ENCODE measurements at regions not wholly inside any gene's neighbourhood (a gene's known extent, or its start where the extent isn't known, plus 50 kb on each side); places are given as distances from the start of the nearest gene placed in this dataset.

DNA sequence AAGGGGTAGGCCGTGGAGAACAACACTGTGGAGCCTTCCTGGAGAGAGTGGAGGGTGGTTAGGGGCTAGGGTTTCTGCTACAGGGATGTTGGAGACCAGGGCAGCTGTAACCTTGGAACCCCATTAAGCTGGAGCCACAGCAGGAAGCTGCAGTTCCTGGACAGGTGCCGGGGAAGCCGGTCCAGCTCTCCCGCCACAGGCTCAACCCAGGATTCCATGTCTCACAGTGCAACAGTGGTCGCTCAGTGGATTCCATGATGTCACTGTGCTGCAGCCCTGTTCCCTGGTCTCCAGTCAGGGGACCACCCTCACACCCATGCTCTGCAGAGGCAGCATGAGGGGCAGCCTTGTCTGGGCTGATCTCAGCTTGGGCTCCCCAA, 264.6 kb upstream of the CDYL start:
- no peak for DNase-seq (ENCODE audit: low read depth)
- no peak overlapping the region for H3K4me3 ChIP-seq (ENCODE audit: low read depth, low read length)
- TF ChIP-seq, protein P1, sequence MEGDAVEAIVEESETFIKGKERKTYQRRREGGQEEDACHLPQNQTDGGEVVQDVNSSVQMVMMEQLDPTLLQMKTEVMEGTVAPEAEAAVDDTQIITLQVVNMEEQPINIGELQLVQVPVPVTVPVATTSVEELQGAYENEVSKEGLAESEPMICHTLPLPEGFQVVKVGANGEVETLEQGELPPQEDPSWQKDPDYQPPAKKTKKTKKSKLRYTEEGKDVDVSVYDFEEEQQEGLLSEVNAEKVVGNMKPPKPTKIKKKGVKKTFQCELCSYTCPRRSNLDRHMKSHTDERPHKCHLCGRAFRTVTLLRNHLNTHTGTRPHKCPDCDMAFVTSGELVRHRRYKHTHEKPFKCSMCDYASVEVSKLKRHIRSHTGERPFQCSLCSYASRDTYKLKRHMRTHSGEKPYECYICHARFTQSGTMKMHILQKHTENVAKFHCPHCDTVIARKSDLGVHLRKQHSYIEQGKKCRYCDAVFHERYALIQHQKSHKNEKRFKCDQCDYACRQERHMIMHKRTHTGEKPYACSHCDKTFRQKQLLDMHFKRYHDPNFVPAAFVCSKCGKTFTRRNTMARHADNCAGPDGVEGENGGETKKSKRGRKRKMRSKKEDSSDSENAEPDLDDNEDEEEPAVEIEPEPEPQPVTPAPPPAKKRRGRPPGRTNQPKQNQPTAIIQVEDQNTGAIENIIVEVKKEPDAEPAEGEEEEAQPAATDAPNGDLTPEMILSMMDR (IDR thresholded peaks at IDR 0.05; ENCODE audit: insufficient read depth, low read depth, low read length, missing control alignments), result no peak

DNA sequence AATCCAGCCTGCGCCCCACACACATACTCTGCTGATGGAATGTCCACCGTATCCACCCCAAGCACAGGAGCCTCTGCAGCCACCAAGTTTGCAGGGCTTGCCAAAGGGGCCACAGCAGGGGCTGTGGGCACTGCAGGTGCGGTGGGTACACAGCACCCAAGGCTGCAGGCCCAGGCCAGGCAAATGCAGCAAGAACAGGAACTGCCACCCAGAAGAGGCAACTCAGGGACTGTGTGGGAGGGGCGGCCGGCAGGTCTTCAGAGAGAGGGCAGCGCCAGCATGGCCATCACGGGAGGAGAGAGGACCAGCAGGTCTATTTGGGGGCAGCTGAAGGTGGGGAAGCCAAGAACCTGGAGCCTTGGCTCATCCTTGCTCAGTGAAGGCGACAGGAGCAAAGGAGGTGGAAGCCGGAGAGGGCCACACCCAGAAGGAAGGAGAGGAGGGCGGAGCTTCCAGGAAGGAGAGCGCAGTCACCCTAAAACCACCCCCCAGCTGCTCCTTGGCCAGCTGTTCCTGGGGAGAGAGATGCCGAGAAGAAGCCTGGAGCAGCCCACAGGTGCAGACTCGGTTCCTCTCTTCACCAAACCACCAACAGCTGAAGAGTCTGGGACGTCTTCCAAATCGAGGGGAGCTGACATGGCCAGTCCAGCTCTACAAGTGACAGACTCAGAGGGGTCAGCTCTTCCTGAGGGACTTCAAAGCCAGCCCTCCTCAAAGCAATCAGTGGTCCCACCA, 265.1 kb upstream of the CDYL start:
- no peak overlapping the region for H3K4me3 ChIP-seq (ENCODE audit: low read depth, low read length)
- no peak for DNase-seq (ENCODE audit: low read depth)
- TF ChIP-seq, protein P1 (IDR thresholded peaks at IDR 0.05; ENCODE audit: insufficient read depth, low read depth, low read length, missing control alignments), result no peak

DNA sequence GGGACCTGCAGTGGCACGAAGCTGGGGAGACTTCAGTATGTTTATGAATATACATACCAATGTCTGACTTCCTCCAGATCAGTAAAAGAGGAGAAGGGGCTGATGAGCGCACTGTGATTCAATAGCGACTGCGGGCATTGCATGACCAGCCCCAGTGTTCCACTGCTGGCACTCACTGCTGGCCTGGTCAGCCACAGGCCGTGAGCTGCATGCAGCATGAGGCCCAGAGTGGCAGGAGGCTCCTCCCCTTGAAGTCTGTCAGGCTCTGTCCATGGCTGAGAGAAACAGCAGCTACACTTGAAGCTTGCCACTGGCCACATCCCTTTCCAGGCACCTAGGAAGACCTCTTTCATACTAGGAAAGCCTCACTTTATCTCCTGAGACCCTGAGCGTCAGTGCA, 265.9 kb upstream of the CDYL start:
- DNase-seq (ENCODE audit: low read depth), result no peak
- TF ChIP-seq, protein P1 (IDR thresholded peaks at IDR 0.05; ENCODE audit: insufficient read depth, low read depth, low read length, missing control alignments), result no peak
- no peak overlapping the region for H3K4me3 ChIP-seq (ENCODE audit: low read depth, low read length)

DNA sequence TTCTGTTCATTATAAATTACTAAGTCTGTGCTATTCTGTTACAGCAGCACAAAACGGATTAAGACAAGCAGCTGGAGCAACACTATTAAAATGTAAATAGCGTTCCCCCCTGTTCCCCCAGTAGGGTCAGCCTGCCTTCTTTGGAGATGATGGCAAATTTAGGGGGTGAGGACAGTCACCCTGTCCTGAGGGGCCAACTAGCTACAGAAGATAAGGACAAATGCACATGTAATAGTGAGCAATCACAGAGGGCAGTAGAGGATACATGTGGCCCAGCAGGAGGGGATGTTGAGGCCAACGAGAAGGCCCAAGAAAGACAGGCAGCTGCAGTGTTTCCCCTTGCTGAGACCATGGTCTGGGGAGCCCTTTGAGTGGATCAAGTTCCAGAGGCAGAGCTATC, 266.7 kb upstream of the CDYL start:
- DNase-seq (ENCODE audit: low read depth), result no peak
- TF ChIP-seq, protein P1 (IDR thresholded peaks at IDR 0.05; ENCODE audit: insufficient read depth, low read depth, low read length, missing control alignments), result no peak
- no peak overlapping the region for H3K4me3 ChIP-seq (ENCODE audit: low read depth, low read length)

DNA sequence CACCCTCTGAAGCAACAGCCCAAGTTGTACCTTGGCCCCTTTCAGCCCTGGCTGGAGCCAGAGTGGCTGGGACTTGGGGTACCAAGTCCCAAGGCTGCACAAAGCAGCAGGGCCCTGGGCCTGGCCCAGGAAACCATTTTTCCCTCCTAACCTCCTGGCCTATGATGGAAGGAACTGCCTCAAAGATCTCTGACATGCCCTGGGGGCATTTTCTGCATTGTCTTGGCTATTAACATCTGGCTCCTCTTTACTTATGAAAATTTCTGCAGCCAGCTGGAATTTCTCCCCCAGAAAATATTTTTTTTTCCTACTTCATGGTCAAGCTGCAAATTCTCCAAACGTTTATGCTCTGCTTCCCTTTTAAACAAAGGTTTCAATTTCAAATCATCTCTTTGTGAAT, 269.4 kb upstream of the CDYL start:
- DNase-seq (ENCODE audit: low read depth), result no peak
- TF ChIP-seq, protein P1 (IDR thresholded peaks at IDR 0.05; ENCODE audit: insufficient read depth, low read depth, low read length, missing control alignments), result no peak

DNA sequence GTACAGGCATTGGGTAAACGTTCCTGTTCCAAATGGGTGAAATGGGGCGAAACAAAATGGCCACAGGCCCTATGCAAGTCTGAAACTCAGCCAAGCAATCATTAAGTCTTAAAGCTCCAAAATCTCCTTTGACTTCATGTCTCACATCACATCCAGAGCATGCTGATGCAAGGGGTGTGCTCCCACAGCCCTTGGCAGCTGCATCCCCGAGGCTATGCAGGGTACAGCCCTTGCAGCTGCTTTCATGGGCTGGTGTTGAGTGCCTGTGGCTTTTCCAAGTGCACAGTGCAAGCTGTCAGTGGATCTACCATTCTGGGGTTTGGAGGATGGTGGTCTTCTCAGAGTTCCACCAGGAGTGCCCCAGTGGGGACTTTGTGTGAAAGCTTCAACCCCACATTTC, 270.0 kb upstream of the CDYL start:
- DNase-seq (ENCODE audit: low read depth), result no peak
- TF ChIP-seq, protein P1 (IDR thresholded peaks at IDR 0.05; ENCODE audit: insufficient read depth, low read depth, low read length, missing control alignments), result no peak
- H3K4me3 ChIP-seq (ENCODE audit: low read depth, low read length), result no peak overlapping the region

More for the DNA sequence above, 269.4 kb upstream of the CDYL start:
- H3K4me3 ChIP-seq (ENCODE audit: low read depth, low read length), result no peak overlapping the region

DNA sequence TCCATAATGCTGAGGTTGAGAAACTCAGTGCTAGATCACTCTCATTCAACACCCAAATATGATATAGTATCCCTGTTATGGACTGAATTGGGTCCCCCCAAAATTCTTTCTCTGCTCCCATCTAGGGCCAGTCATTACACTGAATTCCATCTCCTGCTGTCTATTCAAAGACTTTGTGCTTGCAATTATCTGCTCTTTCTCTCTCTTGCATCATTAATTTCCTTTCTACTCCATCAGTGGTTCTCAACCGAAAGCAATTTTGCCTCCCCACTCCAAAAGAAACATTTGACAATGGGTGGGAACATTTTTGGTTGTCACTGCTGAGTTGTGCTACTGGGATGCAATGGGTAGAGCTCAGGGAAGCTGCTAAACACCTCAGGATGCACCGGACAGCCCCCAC, 271.5 kb upstream of the CDYL start:
- TF ChIP-seq, protein P1 (IDR thresholded peaks at IDR 0.05; ENCODE audit: insufficient read depth, low read depth, low read length, missing control alignments), result no peak
- DNase-seq (ENCODE audit: low read depth), result no peak
- no peak overlapping the region for H3K4me3 ChIP-seq (ENCODE audit: low read depth, low read length)

Measured in GM12865 (cell line).